Fibroblast of mammary gland (primary cell): ENCODE measurements at regions not wholly inside any gene's neighbourhood (a gene's known extent, or its start where the extent isn't known, plus 50 kb on each side); places are given as distances from the start of the nearest gene placed in this dataset.
A peak's percentile ranks its signal among the peaks of the same experiment; 100 is the strongest.

Experiments used
- DNase-seq: peaks from one replicate; pipeline ENCODE4 v3.0.0-alpha.2; 2010; ENCODE audit warnings: low read depth
- H3K4me3 ChIP-seq: 2 replicates; pipeline ENCODE4 v1.5.1; 2011; ENCODE audit warnings: low read depth, mild to moderate bottlenecking, low read length, moderate library complexity; ENCODE audit not compliant: control insufficient read depth
- TF ChIP-seq, protein P1 (sequence below): conservative IDR thresholded peaks from 2 replicates; pipeline ENCODE4 v1.5.1; 2011; ENCODE audit warnings: low read depth, low read length, inconsistent platforms; ENCODE audit not compliant: control insufficient read depth, insufficient read depth

DNA sequence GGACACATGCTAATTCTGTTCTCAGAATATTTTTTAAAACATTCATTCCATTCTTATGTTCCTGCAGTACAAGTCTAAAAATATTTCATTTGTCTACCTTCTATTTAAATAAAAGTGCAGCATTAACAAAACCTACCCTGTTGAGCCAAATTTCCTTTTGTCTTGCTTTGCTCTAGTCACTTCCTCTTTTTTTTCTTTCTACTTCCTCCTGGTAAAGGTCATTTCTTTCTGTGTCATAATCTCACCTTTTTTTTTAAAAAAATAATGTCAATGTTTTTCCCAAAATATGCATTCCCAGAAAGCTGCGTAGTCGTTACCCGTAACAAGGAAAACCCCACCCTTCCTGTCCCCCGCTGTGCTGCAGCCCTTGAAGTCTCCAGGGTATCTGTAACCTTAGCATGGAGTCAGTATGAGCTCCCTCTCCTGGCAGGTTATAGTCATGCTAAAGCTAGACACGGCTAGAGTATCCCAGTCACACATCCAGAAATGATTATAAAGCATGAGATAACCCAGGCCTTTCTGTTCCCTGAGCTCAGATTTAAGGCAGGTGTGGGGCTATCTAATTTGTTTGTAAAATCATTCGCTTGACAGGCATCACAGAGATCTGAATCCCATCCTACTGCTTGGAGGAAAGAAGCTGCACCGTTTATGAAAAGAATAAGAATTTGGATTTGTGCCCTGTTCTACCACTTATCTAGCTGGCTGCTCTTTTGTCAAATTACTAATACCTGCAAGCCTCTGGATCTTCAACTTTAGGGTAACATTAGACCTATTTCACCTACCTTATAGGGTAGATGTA is 51.1 kb upstream of the EED start:
- TF ChIP-seq, protein P1, sequence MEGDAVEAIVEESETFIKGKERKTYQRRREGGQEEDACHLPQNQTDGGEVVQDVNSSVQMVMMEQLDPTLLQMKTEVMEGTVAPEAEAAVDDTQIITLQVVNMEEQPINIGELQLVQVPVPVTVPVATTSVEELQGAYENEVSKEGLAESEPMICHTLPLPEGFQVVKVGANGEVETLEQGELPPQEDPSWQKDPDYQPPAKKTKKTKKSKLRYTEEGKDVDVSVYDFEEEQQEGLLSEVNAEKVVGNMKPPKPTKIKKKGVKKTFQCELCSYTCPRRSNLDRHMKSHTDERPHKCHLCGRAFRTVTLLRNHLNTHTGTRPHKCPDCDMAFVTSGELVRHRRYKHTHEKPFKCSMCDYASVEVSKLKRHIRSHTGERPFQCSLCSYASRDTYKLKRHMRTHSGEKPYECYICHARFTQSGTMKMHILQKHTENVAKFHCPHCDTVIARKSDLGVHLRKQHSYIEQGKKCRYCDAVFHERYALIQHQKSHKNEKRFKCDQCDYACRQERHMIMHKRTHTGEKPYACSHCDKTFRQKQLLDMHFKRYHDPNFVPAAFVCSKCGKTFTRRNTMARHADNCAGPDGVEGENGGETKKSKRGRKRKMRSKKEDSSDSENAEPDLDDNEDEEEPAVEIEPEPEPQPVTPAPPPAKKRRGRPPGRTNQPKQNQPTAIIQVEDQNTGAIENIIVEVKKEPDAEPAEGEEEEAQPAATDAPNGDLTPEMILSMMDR = peak; percentile 79
- DNase-seq = peak; percentile 85
- no peak overlapping the region for H3K4me3 ChIP-seq

DNA sequence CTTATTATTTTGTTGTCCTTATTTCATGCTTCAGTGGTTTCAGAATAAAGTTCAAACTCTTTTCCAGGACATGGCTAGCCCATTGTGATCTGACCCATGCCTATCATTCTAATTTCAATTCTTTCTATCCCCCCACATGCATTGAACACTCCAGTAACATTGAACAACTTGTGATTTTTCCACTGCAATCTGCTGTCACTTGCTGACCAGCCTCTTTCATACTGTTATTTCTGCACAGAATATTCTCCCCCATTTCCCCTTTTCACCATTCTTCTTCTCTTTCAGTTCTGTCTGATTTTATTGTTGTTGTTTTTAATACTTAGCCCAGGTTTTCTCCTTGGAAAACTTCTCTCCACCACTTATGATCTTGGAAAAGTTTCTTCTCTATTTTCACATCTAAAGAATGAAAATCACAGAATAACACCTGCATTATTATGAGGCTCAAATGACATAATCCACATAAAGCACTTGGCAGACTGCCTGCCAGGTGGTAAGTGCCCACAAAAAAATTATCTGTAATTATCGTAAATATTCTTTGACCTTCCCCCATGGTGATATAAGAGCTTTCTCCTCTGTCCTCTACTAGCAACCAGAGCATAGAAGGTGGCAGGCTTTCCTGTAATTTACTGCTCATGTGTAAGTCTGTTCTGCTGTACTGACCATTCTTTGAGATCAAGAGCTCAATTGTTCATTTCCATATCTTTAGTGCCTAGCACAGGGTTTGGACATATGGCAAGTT is 51.9 kb upstream of the EED start:
- no peak overlapping the region for H3K4me3 ChIP-seq
- TF ChIP-seq, protein P1 = no peak

DNA sequence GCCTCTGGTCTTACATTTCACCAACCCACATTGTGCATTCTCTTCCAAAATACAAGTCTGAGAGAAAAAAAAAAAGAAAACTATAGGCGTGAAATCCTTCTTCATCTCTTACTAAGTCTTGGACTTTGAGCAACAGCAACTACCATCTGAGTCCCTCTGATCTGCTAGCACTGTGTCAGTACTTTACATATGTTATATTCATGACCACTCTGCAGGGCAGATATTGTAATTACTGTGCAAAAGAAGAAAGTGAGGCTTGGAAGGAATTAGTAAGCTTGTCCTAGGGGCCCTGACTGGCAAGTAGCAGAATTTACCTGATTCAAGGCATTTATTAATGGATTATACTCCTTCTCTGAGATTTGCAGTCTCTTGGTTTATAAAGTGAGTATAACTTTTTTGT is 52.7 kb upstream of the EED start:
- TF ChIP-seq, protein P1 = no peak
- DNase-seq = no peak
- H3K4me3 ChIP-seq = no peak overlapping the region

More for the DNA sequence above, 51.9 kb upstream of the EED start:
- DNase-seq = no peak

DNA sequence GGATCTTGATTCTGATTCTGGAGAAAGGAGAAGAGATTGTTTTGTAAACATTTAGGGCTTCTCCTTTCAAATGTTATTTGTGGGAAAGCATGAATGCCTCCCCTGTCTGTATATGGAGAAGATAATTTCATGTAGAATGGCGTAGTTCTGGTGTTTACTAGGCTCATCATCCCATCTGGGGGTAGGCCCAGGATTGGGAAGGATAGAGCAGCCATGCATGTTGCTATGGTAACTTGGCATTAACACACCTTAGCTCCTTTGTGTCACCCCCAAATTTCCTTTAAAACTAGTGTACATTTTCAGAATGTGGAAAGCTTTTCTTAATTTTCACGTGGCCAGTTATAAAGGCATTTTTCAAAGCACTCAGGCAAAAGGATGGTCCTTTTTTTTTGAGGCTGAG is 57.5 kb upstream of the EED start:
- TF ChIP-seq, protein P1 = no peak
- no peak overlapping the region for H3K4me3 ChIP-seq
- DNase-seq = no peak

DNA sequence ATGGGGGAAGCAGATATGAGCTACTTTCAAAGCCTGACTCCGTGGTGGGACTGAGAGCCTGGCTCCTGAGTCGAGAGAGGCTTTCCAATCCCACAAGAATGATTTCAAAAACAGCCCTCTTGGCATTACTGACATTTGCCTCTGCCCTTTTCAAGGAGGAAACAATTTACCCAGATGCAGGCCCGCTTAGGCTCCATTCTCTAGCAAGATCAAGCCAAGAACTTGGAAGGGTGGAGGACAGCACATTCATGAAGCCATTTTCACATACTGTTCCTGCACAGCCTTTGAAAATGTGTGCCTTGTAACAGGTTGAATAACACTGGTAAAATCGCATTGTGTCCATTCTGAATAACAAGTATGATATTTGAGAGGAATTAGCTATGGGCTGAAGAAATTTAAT is 58.2 kb upstream of the EED start:
- no peak for DNase-seq
- TF ChIP-seq, protein P1 = no peak

DNA sequence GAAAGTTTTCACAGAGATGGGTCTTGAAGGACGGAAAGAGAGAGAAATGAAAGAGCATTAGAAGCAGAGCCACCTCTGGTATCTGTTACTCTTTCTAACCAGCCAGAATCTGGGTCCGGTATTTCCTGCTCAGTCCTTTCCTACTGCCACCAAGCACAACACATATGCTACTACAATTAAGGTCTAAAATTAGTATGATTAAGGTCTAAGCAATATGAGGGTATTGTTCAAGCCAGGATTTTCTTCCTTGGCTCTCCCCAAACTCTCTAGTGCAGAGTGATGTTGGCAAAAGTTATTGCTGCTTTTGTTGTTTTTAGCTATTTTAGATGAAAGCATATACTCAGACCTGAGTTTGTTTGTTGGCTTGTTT is 59.2 kb upstream of the EED start:
- TF ChIP-seq, protein P1 = no peak
- DNase-seq = no peak

More for the DNA sequence above, 58.2 kb upstream of the EED start:
- H3K4me3 ChIP-seq = no peak overlapping the region

More for the DNA sequence above, 59.2 kb upstream of the EED start:
- no peak overlapping the region for H3K4me3 ChIP-seq
